Cardiac muscle cell (in vitro differentiated cells and primary cell): ENCODE measurements at regions not wholly inside any gene's neighbourhood (a gene's known extent, or its start where the extent isn't known, plus 50 kb on each side); places are given as distances from the start of the nearest gene placed in this dataset.

Source experiments
- DNase-seq, 2 donors: peaks; one replicate each; pipeline versions ENCODE4 v3.0.0 to v3.0.0-alpha.2; 2010 to 2017; ENCODE audit warnings: low read depth in 1 of 2, low spot score in 1 of 2
- H3K27ac ChIP-seq: fragments of 200-600 bp; sonication (generic); 2 replicates; pipeline ENCODE4 v1.5.1; 2016
- H3K27me3 ChIP-seq: fragments of 200-600 bp; sonication (generic); 2 replicates; pipeline ENCODE4 v1.6.0; 2016; ENCODE audit warnings: control low read depth
- H3K36me3 ChIP-seq: fragments of 200-600 bp; sonication (generic); 2 replicates; pipeline ENCODE4 v1.5.1; 2016; ENCODE audit warnings: control low read depth
- H3K4me1 ChIP-seq: fragments of 200-600 bp; sonication (generic); 2 replicates; pipeline ENCODE4 v1.8.1; 2017; ENCODE audit warnings: low read depth, mild to moderate bottlenecking, mixed run types
- H3K4me3 ChIP-seq: fragments of 200-600 bp; sonication (generic); 2 replicates; pipeline ENCODE4 v1.5.1; 2016; ENCODE audit warnings: mild to moderate bottlenecking
- H3K9me3 ChIP-seq: fragments of 200-600 bp; sonication (generic); 2 replicates; pipeline ENCODE4 v1.5.1; 2017; ENCODE audit warnings: low read depth, mild to moderate bottlenecking, control low read depth
- CTCF ChIP-seq: IDR thresholded peaks from 2 replicates; pipeline ENCODE4 v1.5.1; 2012; ENCODE audit warnings: low read depth, mild to moderate bottlenecking, low read length

- no peaks in the 10 kb centered on the region for H3K9me3 ChIP-seq
Observed at GRCh38 chr3:96755519-96755918, 58.9 kb upstream of the EPHA6 start.

GRCh38 chr3:96756516-96756915 is 57.9 kb upstream of the EPHA6 start:
- TF ChIP-seq CTCF, result no peak
- Histone ChIP-seq H3K27ac (no peak overlapping the region), H3K4me3 (no peak overlapping the region), H3K9me3 (no peaks in the 10 kb centered on the region), H3K4me1 (no peaks in the 10 kb centered on the region), H3K36me3 (no peaks in the 10 kb centered on the region), H3K27me3 (no peaks in the 10 kb centered on the region)
- no peak for DNase-seq

More at GRCh38 chr3:96755519-96755918, 58.9 kb upstream of the EPHA6 start:
- no peak overlapping the region for H3K27ac ChIP-seq
- DNase-seq, result no peak
- no peak overlapping the region for H3K4me3 ChIP-seq
- H3K4me1 ChIP-seq, result no peaks in the 10 kb centered on the region
- H3K36me3 ChIP-seq, result no peaks in the 10 kb centered on the region
- no peaks in the 10 kb centered on the region for H3K27me3 ChIP-seq
- no peak for TF ChIP-seq CTCF

GRCh38 chr3:96760956-96761355 is 53.4 kb upstream of the EPHA6 start:
- H3K9me3 ChIP-seq, result no peaks in the 10 kb centered on the region
- no peak for TF ChIP-seq CTCF
- H3K27me3 ChIP-seq, result no peaks in the 10 kb centered on the region
- no peak overlapping the region for H3K27ac ChIP-seq
- no peak for DNase-seq
- H3K36me3 ChIP-seq, result no peaks in the 10 kb centered on the region
- H3K4me3 ChIP-seq, result no peak overlapping the region
- no peaks in the 10 kb centered on the region for H3K4me1 ChIP-seq
